ENCODE measurements at regions not wholly inside any gene's neighbourhood (a gene's known extent, or its start where the extent isn't known, plus 50 kb on each side); places are given as distances from the start of the nearest gene placed in this dataset.

DNA sequence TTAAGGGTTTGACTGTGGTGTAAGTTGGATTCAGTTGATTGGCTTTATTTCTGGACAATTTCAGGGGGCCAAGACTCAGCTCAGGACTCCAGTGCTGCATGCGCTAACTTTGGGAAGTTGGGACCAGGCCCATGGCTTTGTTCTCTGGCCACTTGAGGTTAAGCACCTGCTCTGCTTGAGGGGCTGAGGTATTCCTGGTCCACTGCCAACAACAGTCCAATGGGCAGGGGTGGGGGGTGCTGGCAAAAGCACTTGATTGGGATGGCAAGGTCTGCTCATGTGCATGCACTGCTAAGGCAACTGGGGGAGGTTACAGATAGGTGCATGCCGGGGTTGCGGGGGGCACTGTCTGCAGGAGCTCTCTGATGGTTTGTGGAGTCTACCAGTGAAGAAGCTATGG is 52.6 kb upstream of the ASB17 start:
- in situ Hi-C loops (cut with HindIII; ENCODE audit: low sequenced_read_pairs), result no loop called here

DNA sequence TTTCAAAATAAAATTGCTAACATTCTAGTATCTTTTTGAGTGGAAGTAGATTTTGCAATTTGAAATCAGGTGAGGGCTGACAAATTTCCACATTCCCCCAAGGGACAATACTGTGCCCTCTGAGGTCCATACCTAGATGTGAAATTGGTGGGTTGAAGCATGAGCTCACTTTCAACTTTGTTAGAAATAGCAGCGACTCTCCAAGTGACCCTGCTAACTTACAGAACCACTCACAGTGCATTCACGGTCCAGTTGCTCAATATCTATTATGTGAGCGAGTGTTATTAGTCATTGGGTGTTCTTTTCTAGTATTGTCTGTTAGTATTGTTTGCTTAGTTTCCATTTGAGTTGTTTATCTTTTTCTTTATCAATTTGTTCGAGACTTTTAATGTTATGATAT is 53.6 kb upstream of the ASB17 start:
- in situ Hi-C loops (cut with HindIII; ENCODE audit: low sequenced_read_pairs), result no loop called here

DNA sequence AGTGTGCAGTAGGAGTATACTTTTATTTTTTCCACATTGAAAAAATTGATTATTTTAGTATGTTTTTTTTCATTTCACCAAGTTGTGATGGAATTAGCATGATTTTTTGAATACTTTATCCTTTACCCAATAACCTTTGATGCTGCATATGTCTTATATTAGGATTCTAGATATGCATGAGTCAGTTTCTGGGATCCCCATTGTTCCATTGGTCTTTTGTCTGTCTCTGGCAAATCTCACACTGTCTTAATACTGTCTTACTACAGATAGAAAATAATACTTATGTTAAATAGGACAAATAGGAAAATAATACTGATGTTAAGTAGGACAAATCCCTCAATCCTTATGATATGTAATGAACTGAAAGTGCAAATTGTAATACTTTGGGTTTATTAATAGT is 54.3 kb upstream of the ASB17 start:
- in situ Hi-C loops (cut with HindIII; ENCODE audit: low sequenced_read_pairs), result no loop called here

DNA sequence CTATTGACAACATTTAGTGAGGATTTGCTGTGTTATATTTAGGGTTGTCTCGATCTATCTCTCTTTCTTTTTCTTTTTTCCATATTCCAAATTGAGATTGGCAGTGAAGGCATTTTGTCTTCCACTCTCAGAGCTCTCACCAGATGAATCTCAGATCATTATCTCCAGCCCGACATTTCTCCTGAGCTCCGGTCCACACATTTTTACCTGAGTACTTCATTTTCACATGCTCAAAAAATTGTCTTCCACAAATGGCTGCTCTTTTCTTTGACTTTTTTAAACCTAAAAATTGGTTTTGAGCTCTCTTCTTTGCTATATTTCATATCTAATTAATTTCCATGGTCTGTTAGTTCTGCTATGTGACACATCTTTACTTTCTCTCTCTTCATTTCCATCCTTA is 56.9 kb upstream of the ASB17 start:
- in situ Hi-C loops (cut with HindIII; ENCODE audit: low sequenced_read_pairs), result no loop called here

DNA sequence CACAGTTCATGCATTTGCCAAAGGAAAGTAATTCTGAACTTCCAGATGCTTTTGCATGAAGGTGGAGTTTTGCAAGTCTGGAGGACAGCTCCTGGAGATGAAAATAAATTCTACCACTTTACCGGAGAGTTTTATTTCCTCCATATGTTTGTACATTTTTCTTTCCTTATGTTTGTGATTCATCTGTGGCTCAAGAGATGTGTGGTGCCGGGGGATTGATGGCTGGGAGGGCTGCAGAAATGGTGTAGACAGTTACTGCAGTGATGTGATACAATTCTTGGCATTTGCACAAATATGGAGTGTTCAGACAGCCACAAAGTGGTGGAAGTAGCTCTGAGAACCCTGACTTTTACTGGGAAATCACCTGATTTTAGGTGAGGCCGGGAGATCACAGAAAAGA is 58.5 kb upstream of the ASB17 start:
- in situ Hi-C loops (cut with HindIII; ENCODE audit: low sequenced_read_pairs), result no loop called here

DNA sequence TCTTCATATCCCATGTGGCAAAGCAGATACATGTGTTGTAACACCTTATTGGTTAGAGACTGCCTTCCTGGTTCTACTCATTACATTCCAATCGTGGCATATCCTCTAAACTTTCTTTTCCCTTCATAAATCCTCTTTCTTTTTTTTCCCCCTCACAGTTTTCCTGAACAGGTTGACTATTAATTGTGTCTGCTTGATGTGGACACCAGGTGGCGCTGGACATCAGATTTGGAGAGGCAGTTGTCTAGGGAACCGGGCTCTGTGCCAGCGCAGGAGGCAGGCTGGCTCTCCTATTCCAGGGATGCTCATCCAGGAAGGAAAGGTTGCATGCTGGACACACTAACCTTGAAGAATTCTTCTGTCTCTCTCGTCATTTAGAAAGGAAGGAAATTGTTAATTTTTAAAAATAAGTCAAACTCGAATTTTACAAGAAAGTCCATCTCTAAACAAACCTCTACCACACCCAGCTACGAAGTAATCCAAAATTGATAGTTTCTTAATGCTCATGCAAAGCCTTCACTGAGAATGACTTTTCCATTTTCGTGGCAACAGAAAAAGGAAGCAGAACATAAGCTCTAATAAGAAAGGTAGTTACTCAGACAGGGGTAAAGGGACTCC is 59.4 kb upstream of the ASB17 start:
- in situ Hi-C loops (cut with HindIII; ENCODE audit: low sequenced_read_pairs), result no loop called here

DNA sequence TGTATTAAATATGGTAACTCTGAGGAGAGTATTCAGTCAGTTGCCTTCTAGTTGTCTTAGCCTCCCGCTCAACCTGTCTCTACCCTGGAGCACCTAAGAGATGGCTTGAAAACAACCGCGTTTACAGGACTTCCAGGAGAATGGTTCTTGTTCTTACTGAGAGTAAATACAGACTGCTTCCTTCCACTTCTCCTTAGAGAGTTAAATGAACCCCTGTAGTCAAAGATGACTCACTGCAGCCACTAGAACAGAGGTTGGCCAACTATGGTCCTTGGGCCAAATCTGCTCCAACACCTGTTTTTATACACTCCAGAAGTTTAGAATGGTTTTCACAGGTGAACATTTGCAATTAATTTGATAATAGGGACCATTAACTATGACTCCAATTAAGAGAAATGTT is 60.1 kb upstream of the ASB17 start:
- in situ Hi-C loops (cut with HindIII; ENCODE audit: low sequenced_read_pairs), result no loop called here

DNA sequence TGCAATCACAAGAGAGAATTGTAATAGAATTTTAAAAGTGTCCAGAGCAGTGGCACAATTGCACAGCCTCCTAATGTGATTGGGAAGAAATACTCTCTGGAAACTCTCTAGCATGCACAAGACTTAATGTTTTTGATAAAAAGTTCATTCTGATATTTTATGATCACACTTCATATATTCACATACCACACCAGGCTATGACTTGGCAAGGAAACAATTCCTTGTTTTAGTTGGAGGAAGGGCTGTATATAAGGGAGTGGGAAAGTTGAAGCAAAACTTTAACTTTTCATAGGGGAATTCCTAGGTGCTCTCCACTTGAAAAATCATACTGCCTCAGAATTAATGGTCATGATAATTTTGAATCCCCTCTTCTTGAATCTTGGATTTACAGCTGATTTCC is 61.5 kb upstream of the ASB17 start:
- in situ Hi-C loops (cut with HindIII; ENCODE audit: low sequenced_read_pairs), result no loop called here

DNA sequence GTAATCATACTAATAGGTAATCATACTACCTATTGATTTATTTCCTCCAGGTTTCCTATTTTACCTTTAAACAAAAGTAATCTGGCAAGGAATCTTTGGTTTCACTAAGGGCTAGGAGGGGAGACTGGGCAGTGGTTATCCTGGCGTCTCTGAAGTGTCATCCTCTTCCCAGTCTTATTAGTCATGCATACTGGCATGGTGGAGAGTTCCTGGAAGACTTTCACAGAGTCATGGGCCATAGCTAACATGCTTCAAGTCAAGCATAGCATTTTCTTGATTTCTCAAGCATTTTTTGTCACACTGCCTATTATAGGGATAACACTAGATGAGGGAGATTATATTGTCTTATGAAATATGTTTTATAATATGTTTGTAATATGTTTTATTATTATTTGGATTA is 64.0 kb upstream of the ASB17 start:
- in situ Hi-C loops (cut with HindIII; ENCODE audit: low sequenced_read_pairs), result loop anchor here (5.0 kb wide), 1 partner anchor 71 kb away; no protein-coding TSS in a partner anchor

DNA sequence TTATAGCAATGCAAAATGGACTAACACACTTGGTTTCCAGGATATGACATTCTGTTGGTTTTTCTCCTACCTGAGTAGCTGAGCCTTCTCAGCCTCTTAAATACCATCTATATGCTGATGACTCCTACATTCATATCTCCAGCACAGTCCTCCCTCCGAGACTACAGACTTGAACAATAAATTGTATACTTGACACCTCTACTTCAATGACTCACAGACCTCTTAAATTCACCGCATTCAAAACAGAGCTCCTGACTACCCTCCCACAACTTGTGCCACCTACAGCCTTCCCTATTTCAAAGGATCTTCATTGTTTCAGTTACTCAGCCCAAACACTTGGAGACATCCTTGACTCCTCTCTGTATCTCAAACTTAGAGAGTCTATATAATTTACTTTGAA is 66.8 kb upstream of the ASB17 start:
- in situ Hi-C loops (cut with HindIII; ENCODE audit: low sequenced_read_pairs), result loop anchor here (5.0 kb wide), 1 partner anchor 68 kb away; no protein-coding TSS in a partner anchor

DNA sequence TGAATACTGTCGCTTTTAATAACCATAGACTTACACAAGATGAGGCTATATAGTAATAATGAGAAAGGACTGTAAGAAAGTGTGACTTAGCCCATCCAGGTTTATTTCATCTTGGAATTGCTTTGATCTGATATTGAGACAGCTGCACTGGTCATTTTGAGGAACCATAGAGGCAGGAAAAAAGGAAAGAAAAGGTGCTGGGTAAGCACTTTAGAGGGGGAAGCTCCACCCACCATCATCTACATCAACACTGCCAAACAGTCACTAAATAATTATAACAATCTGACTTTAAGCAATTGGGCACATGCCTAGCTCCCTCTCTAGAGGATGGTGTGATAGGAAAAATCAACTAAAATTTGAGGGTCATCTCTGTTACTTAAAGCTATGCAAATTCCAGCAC is 70.6 kb upstream of the ST6GALNAC3 start:
- in situ Hi-C loops (cut with HindIII; ENCODE audit: low sequenced_read_pairs), result no loop called here

DNA sequence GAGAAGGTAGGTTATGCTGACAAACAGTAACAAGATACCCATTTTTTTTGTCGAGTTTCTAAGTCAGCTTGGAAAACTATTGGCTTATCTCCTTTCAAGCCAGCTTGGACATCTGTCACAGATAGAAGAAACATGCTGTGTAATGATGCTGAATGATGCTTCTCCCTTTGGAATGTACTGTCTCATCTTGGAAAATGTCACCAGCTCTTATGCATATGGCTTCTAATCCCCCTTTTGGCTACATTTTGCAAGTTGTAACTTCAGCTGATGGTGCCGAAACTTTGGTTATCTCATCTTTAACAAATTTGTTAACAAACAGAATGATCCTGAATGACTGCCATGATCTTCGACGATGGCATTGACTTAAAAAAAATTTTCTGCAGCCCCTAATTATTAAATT is 68.8 kb upstream of the ST6GALNAC3 start:
- in situ Hi-C loops (cut with HindIII; ENCODE audit: low sequenced_read_pairs), result no loop called here

DNA sequence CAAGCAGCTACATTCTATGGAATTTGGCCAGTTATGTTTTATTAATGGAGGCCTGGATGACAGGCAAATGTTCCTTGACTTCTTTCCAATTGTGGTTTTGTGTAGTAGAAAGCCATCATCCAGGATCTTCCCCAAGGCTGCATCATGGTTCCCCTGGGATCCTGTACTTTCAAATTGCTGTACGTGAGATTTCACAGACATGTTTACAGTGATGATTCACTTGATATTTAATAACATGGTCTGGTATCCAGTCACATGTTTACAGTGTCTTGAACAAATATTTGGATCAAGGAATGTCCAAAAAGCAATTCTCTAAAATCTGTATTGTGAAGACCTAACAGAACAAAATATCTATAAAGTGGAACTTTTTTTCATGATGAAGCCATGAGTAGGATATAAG is 68.3 kb upstream of the ST6GALNAC3 start:
- in situ Hi-C loops (cut with HindIII; ENCODE audit: low sequenced_read_pairs), result no loop called here

DNA sequence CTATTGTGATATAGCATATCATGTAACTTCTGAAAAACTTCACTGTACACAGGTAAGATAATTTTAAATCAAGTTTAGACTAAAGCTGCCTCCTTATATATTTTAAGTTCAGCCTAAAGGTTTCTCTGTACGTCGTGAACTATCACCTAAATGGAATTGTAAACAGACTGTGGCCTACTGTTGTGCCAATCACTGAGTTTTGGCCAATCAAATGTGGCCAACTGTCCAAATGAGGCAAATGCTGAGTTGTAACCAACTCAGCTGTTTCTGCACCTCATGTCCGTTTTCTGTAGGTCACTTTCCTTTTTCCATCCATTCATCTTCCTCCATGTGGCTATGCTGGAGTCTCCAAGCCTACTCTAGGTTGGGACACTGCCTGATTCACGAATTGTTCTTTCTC is 63.7 kb upstream of the ST6GALNAC3 start:
- in situ Hi-C loops (cut with HindIII; ENCODE audit: low sequenced_read_pairs), result no loop called here

DNA sequence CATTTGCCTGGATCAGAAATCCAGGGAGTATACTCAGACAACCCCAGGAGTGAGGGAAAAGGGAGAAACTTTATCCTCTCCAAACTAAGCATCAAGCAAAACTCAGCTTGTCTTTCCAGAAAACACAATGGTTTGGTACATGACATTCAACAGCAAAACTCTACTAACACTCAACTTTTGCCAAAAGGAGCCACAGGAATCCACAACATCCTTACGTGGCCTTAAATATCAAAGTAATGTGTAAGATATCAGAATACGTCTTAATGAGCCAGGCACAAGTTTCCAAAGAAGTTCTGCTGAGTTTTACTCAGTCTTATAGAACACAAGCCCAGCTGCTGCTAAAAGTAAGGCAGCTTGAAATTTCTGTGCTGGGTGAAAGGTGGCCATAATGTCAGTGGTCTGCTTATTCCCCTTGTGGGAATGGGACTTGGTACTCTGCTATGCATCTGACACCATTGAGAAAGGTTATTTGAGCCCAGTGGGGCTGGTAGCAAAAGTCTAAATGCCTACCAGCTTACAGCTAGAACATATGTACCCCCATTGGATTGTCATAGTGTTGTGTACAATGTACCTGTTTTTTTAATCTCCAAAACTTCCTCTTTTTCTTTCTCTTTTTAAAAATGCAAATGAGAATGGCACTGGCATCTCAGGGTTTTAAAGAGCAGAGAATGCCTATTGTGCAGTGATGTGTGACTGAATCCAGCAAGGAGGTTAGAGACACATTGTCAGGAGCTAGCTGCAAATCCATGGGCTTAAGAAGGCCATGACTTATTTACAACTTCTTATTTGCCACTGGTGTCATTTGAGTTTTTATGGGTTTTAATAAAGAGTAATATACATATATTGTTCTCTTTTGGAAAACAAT is 62.0 kb upstream of the ST6GALNAC3 start:
- in situ Hi-C loops (cut with HindIII; ENCODE audit: low sequenced_read_pairs), result no loop called here

DNA sequence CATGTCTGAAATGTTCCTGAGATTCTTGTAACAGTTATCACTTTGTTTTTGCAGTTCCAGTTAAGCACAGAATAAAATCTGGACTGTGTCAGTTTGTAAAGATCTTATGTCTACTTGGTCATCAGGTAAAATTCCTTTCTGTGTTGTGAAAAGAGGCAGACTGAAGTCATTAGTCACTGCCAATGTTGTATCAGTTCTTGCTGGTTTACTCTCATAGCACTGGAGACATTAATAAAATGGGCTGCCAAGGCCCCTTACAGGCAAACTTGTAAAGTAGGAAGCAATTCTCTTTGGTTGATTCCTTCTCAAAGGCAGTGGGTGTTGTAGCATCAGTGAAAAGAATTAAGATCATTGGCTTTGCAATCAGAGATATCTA is 61.4 kb upstream of the ST6GALNAC3 start:
- in situ Hi-C loops (cut with HindIII; ENCODE audit: low sequenced_read_pairs), result no loop called here

DNA sequence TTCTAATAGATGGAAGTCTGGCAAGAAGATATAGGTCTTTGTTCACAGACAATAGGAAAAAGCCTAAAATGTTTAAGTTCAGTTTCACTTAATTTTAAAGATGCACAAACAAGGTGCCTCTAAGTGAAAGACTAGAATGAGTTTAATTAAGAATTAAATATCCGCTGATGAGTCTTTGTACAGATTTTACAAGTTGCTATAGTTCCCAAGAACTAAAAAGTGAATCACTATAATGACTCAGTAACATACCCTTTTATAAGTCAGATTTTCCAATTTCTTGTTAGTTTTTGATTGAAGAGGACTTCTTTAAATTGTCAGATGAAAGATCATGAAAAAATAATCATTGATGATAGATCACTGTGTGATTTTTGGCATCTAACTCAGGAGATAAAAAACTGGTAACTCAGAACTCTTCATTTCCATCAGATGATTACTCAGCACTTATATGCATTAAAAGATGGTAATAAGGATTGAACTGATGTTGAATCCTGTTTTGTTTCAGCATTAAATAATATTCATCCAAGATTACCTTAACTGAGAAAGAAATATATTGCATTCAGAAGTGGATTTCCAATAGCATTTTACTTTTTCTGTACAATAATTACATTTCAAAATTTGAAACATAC is 59.0 kb upstream of the ST6GALNAC3 start:
- in situ Hi-C loops (cut with HindIII; ENCODE audit: low sequenced_read_pairs), result no loop called here

DNA sequence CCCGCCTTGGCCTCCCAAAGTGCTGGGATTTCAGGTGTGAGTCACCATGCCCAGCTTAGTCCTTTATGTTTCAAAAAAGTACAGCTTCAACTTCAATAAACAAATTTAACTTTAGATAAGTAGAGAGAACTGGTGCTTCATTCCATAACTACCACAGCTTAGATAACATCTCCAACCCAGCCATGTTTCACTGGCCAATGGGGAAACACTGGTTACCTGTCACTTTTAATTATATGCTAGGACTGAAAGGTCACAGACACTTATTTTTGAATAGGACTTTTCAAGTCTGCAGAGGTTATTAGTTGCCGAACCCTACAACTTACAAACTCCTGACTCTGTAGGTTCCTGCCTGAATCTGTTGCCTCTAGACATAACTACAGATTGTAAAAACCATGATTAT is 56.5 kb upstream of the ST6GALNAC3 start:
- in situ Hi-C loops (cut with HindIII; ENCODE audit: low sequenced_read_pairs), result no loop called here

DNA sequence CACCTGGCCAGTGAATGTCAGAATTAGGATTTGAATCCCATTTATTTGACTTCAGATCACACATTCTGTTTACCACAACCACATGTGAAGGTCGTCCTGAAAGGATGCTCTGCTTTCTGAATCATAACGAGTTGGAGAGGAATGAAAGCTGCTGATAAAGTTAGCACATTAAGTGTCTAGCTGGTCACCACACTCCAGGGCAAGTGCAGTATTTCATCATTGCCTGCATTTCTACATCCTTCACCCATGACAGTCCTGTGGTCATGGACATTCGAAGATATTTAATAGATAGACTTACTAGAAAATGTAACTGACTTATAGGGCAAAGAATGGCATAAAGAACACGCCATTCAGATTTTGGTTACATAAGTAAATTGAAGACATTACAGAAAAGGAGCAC is 52.7 kb upstream of the ST6GALNAC3 start:
- in situ Hi-C loops (cut with HindIII; ENCODE audit: low sequenced_read_pairs), result no loop called here

DNA sequence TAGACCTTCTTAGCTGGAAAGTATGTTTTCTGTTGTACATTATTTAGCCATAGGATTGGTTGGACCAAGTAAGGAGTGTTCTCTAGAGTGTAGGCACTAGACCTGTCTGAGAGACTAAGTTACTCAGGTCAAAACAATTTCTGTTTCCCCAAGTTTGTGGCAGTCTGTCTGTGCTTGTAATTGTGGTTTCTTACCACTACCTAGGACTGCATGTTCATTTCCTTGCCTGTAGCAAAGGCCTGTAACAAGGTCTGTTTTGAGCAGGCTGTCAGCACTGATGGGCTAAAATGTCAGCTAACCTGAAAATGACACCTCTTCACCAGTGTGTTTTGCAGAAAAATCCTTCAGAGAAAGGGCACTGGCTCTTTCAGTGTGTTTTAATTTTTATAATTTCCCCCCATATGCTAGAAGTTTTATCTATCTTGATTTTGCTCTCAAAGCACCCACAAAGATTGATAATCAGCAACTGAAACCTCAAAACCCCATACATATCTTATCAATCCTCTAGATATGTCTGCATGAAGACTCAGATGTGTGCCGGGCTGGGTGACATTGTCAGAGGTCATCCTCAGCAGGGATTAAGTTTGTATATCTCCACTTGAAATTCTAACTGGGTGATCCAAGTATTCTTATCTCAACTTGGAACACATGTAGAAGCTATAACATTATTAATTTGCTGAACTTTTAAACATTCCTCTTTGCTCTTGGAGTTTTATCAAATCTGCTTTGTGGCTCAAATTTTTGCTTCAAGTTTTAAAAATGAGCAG is 50.7 kb upstream of the ST6GALNAC3 start:
- in situ Hi-C loops (cut with HindIII; ENCODE audit: low sequenced_read_pairs), result no loop called here

All from endothelial cell of hepatic sinusoid (primary cell).